HG03045 (cell line): ENCODE measurements at regions not wholly inside any gene's neighbourhood (a gene's known extent, or its start where the extent isn't known, plus 50 kb on each side); places are given as distances from the start of the nearest gene placed in this dataset.

ENCODE experiments used
- ATAC-seq: cut with Tn5 transposase; IDR thresholded peaks from one replicate; pipeline ENCODE4 v1.9.1; 2021; ENCODE audit warnings: mild to moderate bottlenecking, moderate library complexity; ENCODE audit not compliant: unreplicated experiment

DNA sequence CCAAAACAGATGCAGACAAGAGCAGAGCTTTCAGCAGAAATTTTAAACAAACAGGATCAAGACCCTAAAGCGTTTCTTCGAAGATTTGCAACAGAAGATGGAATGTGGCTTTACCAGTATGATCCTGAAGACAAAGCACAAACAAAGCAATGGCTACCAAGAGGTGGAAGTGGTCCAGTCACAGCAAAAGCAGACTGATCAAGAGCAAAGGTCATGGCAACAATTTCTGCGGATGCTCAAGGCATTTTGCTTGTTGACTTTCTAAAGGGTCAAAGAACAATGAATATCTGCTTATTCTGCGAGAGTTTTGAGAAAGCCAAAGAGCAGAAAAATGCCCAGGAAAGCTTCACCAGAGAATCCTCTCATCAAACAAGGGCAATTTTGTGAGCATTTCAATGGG is 130.4 kb downstream of the MBL2 start:
- ATAC-seq, result no peak

DNA sequence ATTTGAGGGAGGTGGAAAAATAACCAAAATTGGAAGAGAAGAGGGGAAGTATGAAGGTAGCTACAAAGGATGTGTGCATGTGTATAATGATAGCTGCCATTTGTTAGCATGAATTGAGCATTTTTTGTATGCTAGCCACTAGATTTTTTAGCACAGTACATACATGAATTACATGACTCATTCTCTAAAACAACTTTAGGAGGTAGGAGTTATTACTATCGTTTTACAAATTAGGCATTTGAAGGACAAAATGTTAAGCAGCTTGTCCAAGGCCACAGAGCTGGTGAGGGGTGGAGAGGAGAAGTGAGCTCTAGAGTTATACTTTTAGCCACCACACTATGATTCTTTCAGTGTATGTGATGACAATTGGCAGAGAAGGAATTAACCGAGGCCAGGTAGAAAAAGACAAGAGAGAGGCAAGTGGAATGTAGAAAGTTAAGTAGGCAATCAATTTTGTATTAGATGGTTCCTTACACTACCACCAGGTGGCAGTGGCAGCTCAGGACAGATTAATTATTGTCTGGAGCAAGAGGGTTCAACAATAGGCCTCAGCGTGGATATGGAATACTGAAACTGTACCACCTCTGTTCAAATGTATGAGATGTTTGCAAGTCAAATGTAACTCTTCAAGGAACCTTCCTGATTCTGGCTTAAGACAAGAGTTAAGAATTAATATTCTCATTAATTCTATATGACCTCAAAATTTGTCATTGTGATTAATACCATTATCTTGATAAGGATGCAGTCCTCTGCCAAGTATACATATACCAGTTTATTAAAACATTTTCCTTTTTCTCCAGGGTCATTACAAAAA is 128.0 kb downstream of the MBL2 start:
- ATAC-seq, result peak; percentile 49

DNA sequence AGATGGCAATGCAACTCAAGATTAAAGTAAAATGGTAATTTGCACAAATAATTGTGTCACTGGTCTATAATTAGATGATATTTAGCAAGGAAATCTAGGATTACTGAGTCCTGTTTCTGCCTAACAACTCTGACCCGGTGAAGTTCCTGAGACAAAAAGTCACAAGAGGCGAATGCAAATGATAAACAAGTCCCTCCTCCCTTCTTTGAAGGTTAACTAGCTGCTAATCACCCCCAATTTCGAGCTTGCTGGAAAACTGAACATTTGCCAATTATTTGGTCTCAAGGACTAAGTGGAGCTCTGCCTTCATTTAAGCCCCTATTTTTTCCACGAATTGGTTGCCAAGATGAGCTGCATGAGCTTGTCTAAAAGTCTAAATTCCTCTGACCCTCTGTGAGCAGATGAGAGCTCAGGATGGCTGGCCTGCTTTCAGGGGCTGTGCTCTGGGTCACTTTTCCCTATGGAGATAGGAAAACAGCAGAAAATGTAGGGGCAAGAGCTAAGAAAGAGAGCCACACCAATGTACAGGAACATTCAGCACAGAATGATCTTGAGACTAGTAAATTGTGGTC is 127.3 kb downstream of the MBL2 start:
- ATAC-seq, result no peak

DNA sequence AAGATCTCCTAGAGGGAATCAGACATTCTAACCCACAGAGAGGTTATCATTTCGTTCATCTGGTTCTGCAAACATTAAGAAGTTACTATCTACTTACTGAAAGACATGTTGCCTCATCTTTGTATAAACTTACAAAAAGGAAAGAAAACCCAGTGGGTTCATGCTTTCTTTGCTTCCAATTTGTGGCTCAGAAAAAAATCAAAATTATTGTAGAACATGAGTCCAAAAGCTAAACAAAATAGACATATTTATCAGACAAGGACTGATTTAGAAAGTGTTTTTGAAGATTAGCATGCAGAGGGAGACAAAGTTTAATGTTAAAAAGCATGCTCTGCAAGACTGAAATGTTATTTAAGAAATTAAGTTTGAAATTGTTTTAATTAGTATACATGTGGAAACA is 123.1 kb downstream of the MBL2 start:
- ATAC-seq, result no peak

DNA sequence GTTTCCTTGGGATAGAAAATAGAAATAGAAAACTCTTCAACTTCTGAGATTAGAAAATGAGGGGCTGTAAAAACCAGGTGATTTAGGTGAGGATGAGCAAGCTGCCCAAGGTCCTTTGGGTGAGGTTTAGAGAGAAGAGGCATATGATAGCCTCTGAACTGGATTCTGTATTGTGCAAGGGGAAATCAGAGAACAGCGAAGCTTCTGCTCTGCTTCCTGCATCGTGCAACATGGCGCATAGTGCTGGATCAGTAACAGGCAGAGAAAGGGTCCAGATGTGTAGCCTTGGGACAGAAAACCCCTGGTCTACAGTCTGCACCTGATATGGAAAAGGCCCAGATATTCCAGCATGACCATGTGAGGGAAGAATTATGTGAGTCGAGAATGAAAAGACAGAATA is 121.7 kb downstream of the MBL2 start:
- ATAC-seq, result no peak

DNA sequence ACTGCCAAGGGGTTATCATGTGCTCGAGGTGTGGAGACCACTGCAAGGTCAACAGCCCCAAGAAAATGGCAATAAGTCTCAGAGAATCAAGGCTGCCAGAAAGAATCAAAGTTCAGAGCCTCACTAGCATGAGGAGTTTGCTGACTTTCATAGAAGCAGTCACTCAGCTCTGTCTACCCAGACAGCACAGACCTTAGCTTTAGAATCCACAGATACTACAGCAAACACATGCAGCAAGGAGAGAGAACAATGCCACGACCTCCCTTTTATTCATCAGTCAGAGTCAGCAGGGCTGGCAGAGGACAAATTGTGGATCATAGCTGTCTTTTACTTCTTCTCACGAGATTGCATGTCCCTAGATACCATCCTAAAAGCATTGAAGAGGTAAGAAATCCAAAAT is 121.3 kb downstream of the MBL2 start:
- no peak for ATAC-seq

DNA sequence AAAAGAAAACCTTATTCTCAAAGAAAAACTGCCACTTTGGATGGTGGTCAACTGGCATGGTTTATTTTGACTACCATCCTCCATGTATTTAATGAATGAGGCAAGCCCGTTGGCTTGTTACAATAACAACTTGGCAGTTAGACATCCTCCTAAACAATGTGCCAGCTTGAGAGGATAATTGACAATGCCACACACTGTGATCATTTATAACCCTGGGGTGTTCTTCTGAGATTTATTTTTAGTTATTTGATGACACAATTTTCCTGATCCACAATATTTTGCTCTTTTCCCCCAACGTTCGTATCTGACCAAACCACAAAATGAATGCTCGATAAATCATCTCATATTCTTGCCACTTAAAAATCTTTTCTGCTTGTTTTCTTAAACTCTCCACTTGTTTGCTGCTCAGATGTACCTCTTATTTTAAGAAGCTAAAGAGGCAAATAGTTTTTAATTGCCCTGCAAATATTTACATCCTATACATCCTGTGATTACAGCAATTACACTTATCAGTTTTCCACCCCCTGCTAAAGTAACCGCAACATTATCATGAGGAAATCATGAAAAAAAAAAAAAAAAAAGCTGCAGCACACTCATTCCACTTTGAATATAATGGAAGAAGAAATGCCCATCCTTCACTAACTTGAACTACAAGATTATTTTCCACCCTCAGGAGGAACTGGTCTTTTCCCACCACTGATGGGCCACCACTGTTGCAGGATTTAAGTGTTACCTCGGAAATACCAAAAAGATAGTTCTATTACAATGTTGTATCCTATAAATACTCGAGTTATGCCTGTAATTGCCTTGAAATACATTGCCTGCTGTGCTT is 119.9 kb downstream of the MBL2 start:
- ATAC-seq, result no peak

DNA sequence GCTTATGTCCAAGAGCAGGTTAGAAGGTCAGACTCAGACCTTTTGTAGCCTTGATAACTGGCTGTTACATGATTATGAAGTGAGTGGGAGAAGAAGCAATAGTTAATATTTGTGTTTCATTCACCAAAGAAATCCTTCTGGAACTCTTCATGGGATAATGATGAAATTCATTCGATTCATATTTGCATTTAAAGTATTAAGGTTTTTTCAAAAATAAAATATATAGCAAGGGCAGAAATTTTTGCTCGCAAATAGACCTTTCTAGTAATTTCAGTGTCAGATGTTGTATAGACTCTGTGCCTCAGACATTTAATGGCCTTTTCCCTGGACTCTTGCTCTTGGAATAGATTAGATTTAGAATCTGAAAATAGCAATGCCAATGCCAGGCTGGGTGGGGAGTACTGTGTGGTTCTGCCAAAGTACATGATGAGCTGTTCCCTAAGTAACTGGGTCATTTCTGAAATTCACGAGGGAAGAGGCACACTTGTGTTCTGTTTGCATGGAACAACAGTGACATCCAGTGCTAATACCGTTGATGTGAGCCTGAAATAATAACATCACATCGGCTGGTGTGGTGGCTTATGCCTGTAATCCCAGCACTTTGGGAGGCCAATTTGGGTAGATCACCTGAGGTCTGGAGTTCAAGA is 119.2 kb downstream of the MBL2 start:
- ATAC-seq, result no peak

DNA sequence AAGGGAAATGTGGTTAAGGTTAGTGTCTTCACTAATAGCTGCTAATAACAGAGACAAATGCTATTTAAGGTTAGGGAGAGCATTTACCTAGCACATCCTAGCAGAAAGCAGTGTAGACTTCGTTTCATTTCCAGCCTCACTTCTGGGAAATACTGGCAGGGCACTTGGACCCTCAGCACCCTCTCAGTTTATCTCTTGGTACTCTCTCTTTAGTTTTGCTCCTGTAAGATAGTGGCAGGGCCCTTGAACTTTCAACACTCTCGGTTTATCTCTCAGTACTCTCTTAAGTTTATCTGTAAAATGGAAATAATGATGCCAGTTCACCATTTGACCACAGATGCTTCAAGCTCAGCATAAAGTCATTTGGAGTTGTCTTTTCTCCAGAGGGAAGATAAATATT is 118.4 kb downstream of the MBL2 start:
- ATAC-seq, result no peak

DNA sequence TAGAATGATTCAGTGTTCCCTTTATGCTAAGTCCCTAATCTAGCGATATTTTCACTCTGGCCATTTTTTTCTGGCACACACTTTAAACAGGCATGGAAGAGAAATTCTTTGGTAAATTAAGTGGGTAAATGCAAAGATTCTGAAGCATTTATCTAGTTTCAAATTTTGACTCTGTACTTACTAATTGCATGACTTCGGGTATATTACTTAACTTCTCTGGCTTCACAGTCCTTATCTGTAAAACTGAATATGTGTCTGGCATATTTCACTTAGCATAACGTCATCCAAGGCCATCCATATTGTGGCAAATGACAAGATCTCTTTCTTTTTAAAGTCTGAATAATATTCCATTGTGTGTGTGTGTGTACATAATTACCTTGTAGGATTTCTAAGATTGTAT is 114.5 kb downstream of the MBL2 start:
- no peak for ATAC-seq

DNA sequence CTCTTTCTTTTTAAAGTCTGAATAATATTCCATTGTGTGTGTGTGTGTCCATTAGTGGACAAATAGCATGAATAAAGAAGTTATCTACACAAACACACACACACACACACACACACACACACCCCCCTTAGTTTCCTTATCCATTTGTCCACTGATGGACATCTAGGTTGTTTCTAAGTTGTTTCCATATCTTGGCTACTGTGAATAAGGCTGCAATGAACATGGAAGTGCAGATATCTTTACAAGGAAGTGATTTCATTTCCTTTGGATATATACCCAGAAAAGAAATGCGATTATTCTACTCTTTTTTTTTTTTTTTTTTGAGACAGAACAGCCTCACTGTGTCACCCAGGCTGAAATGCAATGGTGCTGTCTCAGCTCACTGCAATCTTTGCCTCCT is 113.5 kb downstream of the MBL2 start:
- ATAC-seq, result no peak

DNA sequence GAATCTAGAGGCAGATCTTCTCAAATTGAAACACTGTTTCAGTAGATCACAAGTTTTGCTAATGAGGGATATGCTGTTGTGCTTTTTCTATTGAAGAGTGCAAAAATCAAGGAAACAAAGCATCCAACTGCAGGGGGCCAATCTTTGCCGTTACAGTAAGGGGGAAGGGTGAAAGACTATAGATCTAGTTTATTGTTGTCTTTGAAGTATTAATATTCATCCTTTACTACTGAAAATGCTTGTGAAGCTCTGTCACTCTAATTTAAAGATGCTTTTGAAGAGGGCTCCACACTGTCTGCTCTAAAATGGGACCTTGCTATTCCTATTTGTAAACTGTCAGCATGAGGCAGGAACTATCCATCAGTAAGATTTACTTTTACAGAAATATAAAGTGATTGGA is 110.3 kb downstream of the MBL2 start:
- ATAC-seq, result no peak

DNA sequence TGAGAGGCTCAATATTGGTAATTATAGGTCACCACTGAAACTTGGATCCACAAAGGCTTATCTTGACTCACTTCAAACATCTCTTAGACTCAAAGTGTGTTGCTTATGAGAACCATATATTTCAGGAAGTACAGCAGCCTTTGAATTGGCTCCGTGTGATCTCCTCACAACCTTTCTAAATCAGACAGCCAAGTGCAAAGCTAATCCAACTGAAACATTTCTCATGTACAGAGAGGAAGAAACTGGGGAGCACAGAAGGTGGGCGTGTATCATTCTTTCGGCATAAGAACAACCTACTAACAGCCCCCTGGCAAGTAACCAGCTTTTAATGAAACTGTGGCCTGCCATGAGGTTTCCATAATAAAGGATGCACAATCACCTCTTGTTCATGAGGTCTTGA is 109.4 kb downstream of the MBL2 start:
- no peak for ATAC-seq

DNA sequence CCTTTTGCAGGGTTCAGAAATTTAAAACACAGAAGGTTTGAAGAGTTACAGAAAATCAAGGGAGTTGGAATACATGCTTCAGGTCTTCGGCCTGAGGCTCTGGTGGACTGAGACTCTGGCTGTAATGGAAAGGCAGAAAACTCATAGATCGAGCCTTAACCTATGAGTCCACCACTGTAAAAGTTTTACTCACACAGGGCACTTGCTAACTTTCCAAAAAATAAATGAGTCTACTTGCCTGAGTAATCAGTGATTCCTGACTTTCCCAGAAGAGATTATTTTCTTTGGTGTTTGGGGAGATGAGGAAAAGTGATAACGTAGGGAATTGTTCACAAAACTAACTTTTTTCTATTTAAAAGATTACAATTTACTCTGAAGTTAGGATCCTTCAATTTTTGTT is 108.0 kb downstream of the MBL2 start:
- ATAC-seq, result no peak

DNA sequence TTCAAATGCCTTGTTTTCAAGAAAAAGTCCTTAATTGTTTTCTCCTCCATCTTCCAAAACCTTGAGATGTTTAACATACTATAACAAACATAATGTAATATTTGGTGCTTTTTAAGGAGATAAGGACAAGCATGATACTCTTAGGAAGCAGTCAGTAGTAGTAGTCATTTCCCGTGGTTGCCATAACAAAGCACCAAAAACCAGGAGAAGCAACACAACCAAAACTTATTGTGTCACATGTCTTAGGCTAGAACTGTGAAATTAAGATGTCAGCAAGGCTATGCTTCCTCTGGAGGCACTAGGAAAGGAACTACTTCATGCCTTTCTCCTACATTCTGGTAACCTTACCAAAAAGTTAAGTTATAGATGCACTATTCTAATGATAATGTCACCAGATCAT is 106.8 kb downstream of the MBL2 start:
- no peak for ATAC-seq

DNA sequence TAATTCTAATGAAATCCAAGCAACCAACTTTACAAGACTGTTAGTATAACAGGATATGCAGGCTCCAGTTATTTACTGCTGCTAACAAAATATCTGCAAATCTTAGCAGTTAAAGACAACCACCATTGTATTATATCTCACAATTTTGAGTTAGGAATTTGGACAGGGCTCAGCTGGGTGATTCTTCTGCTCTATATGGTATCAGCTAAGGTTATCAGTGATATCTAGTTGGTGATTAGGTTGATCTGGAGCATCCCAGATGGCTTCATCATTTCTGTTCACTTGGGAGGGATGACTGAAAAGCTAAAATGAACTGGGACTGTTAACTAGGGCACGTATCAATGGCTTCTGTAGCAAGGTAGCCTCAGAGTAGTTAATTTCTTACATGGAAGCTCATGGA is 105.7 kb downstream of the MBL2 start:
- ATAC-seq, result no peak

DNA sequence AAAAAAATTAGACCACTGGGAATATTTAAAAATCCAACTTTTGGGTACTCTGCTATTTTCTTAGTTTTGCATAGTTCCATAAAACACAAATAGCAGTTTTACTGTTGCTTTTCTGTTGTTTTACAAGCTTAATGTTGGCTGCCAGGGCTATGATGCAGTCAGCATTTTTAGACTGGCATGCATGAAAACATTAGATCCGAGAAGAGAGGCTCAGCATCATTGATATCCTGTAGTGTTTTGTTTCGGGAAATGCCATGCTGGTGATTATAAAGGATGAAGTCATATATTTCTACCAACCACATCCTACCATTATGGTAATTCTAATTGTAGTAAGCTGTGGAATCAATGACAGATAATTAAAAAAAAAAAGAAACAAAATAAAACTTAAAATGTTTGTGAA is 104.6 kb downstream of the MBL2 start:
- ATAC-seq, result no peak

DNA sequence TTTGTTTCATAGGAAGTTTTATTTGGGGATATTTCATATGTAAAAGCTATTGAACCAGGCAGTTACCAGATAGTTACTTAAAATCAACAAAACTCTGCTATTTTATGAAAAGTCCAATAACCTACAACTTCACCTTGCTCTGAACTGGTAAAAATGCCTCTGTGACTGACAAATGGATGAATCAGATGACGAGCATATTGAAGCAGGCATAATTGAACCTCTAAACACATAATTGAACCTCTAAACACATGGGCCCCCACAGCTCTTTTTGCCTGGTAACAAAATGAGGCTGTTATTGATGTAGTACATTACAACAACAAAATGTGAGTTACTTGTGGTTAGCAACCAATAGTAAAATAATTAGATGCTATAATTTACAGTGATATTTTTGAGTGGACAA is 99.7 kb downstream of the MBL2 start:
- no peak for ATAC-seq

DNA sequence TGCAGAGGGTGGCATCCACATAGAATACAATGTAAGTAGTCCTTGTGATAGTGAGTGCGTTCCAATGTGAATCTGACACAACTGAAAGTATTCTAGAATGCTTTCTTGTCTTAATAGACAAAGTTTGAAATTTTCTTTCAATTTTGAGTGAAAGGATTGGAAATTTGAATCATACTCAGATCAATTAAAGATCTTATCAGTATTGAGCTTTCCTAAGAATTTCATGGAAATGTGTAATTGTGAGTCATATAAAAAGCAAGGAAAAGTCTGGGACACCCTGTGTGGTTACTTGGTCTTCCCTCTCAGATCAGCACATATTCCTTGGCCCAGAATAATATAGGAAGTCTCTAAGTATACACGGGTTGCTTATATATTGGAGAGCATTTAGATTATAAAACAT is 99.1 kb downstream of the MBL2 start:
- no peak for ATAC-seq

DNA sequence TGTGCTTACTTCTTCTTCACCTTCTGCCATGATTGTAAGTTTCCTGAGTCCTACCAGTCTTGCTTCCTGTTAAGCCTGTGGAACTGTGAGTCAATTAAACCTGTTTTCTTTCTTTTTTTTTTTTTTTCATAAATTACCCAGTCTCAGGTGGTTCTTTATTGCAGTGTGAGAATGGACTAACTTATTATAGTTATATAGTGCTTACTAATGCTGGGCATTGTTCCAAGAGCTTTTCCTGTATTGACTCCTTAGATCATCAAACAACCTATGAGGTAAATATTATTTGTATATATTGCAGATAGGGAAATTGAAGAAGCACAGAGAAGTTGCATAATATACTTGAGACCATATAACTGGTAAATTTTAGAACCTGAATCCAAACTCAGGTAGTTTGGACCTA is 98.1 kb downstream of the MBL2 start:
- no peak for ATAC-seq

DNA sequence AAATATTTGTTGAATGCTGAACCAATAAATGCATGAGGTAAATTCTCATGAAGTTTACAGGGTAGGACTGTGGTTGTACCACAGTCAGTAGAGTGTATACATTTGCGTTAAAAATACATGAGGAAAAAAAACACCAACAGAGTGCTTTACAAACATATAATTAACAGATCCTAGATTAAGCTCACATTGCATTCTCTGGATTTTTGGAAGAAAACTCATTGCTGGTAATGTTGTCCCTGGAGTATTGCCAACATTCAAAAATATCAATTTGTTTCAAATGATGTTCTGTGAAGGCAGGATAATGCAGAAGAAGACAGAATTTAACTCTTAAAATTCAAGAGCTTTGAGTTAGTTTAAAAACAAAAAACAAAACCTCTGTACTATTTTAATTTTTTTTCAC is 95.5 kb downstream of the MBL2 start:
- no peak for ATAC-seq

DNA sequence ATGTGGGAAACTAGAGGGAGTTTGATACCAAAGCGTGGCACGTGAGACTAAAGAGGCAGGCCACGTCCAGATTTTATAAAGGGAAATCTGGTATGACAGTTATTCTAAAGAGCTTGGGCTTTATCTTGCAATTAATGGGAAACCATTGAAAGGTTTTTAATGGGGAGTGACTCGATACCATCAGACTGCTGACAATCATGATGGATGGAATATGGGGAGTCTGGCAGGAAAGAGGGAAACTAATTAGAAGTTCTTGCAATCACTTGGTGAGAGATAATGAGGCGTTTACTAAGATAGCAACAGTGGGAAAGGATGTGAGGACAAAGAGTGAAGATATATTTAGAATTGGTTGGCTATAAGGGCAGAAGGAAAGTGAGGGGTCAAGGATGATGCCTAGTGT is 94.0 kb downstream of the MBL2 start:
- no peak for ATAC-seq
